AG04449 (cell line): ENCODE measurements at regions not wholly inside any gene's neighbourhood (a gene's known extent, or its start where the extent isn't known, plus 50 kb on each side); places are given as distances from the start of the nearest gene placed in this dataset.

Experiments
- CTCF ChIA-PET: fragments of 350-600 bp; formaldehyde crosslinking; extraction: SDS; loops from one replicate; lab custom pipeline; 2021; ENCODE audit warnings: antibody characterized with exemption; lab: Yijun Ruan, JAX
- POLR2A ChIA-PET: fragments of 400-600, 350-600 bp; formaldehyde crosslinking; extraction: SDS; loops from one replicate; lab custom pipeline; 2020; ENCODE audit warnings: antibody characterized with exemption, inconsistent platforms; lab: Yijun Ruan, JAX
- DNase-seq: peaks from one replicate; pipeline ENCODE4 v3.0.0-alpha.2; 2010; ENCODE audit warnings: low read depth, low spot score
- H3K4me3 ChIP-seq: 2 replicates; pipeline ENCODE4 v1.5.1; 2011; ENCODE audit warnings: low read depth, mild to moderate bottlenecking, control low read depth, low read length
- CTCF ChIP-seq: IDR thresholded peaks from one replicate; pipeline ENCODE4 v1.5.1; 2011; ENCODE audit warnings: mild to moderate bottlenecking, moderate library complexity, low read length, control low read depth, inconsistent platforms; ENCODE audit not compliant: insufficient read depth; ENCODE audit errors: missing control alignments

GRCh38 chr2:37532503-37532902 is 138.9 kb downstream of the CDC42EP3 start:
- TF ChIP-seq CTCF: no peak
- ChIA-PET CTCF (no interaction called here), POLR2A (no interaction called here)
- H3K4me3 ChIP-seq: no peak overlapping the region
- no peak for DNase-seq

DNA sequence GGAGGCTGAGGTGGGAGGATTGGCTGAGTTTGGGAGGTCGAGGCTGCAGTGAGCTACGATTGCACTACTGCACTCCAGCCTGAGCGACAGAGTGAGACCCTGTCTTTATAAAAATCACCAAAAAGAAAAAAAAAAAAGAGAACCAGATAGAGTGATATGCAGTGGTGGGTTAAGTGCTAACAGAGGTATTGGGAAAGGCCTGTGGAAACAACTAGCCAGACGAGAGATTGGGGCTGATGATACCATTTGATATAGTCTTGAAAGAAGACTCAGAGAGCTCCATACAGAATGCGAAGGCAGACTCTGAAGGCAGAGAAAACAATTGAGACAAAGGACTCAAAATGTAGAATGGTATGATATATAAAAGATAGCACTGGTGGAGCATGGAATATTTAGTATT is 134.1 kb downstream of the CDC42EP3 start:
- ChIA-PET CTCF (interaction anchor here (1.0 to 1.6 kb wide), 4 partner anchors 12 to 295 kb away, joined by 3 to 4 read pairs (median 3); no protein-coding TSS in a partner anchor), POLR2A (no interaction called here)
- H3K4me3 ChIP-seq: no peak overlapping the region
- TF ChIP-seq CTCF: no peak
- no peak for DNase-seq

- no peak for TF ChIP-seq CTCF
- no peak for DNase-seq
- CTCF ChIA-PET: interaction anchor here (0.5 kb wide), 1 partner anchor 292 kb away, joined by 3 read pairs; no protein-coding TSS in a partner anchor
- H3K4me3 ChIP-seq: no peak overlapping the region
- POLR2A ChIA-PET: interaction anchor here (0.5 kb wide), 1 partner anchor 83 kb away, joined by 5 read pairs; no protein-coding TSS in a partner anchor
Measured at GRCh38 chr2:37541516-37541915, 129.9 kb downstream of the CDC42EP3 start.

GRCh38 chr2:37543999-37544557 is 127.4 kb downstream of the CDC42EP3 start:
- ChIA-PET POLR2A (no interaction called here), CTCF (interaction anchor here (0.7 kb wide), 1 partner anchor 88 kb away, joined by 3 read pairs; no protein-coding TSS in a partner anchor)
- no peak for DNase-seq
- H3K4me3 ChIP-seq: no peak overlapping the region
- no peak for TF ChIP-seq CTCF

- CTCF ChIA-PET: interaction anchor here (0.7 kb wide), 1 partner anchor 87 kb away, joined by 3 read pairs; no protein-coding TSS in a partner anchor
- H3K4me3 ChIP-seq: no peak overlapping the region
- POLR2A ChIA-PET: no interaction called here
- no peak for TF ChIP-seq CTCF
- no peak for DNase-seq
Measured at GRCh38 chr2:37544591-37545031, 126.8 kb downstream of the CDC42EP3 start.

- no peak for DNase-seq
- CTCF ChIA-PET: no interaction called here
- no peak for TF ChIP-seq CTCF
- H3K4me3 ChIP-seq: no peak overlapping the region
- POLR2A ChIA-PET: no interaction called here
Measured at GRCh38 chr2:37549598-37549997, 121.8 kb downstream of the CDC42EP3 start.
